Activated CD4-positive, alpha-beta T cell treated with anti-CD3 and anti-CD28 coated beads, Interleukin-2, amount 10 ng/mL, durations not matched to agents 7 days and 5 days (primary cell): ENCODE measurements at regions not wholly inside any gene's neighbourhood (a gene's known extent, or its start where the extent isn't known, plus 50 kb on each side); places are given as distances from the start of the nearest gene placed in this dataset.
"Not testable (repeated sequence)": the region's sequence is repeated elsewhere in the genome, so short reads cannot be mapped to it uniquely, and the experiment has no call there.

ENCODE experiments used
- CTCF ChIA-PET: fragments of 350-600 bp; sonication (Branson Sonifier 250); formaldehyde crosslinking; loops from one replicate; lab custom pipeline; 2021; ENCODE audit warnings: antibody characterized with exemption; lab: Charles Lee
- POLR2A ChIA-PET: fragments of 350-600 bp; sonication (Branson Sonifier 250); formaldehyde crosslinking; loops from one replicate; lab custom pipeline; 2021; ENCODE audit warnings: antibody characterized with exemption; lab: Charles Lee
- DNase-seq: peaks from one replicate; pipeline ENCODE4 v3.0.0-alpha.2; 2020
- H3K27ac Mint-ChIP-seq: one replicate; pipeline ENCODE4 v1.8.0; 2021; ENCODE audit warnings: mild to moderate bottlenecking, moderate library complexity, mixed read lengths
- H3K27me3 Mint-ChIP-seq: one replicate; pipeline ENCODE4 v1.8.0; 2021; ENCODE audit warnings: mixed read lengths
- H3K36me3 Mint-ChIP-seq: one replicate; pipeline ENCODE4 v1.8.0; 2021; ENCODE audit warnings: low read depth, mixed read lengths
- H3K4me1 Mint-ChIP-seq: one replicate; pipeline ENCODE4 v1.8.0; 2021; ENCODE audit warnings: mixed read lengths
- H3K4me3 Mint-ChIP-seq: one replicate; pipeline ENCODE4 v1.8.0; 2021; ENCODE audit warnings: mild to moderate bottlenecking, moderate library complexity, mixed read lengths
- H3K9me3 Mint-ChIP-seq: one replicate; pipeline ENCODE4 v1.8.0; 2021; ENCODE audit warnings: mixed read lengths

GRCh38 chr16:60363566-60363965 lies 1629.5 kb upstream of the GOT2 start:
- Mint-ChIP-seq H3K9me3 (no peaks in the 10 kb centered on the region), H3K4me3 (no peak overlapping the region), H3K27me3 (no peaks in the 10 kb centered on the region), H3K27ac (no peak overlapping the region), H3K36me3 (no peaks in the 10 kb centered on the region), H3K4me1 (no peaks in the 10 kb centered on the region)
- DNase-seq: no peak
- POLR2A ChIA-PET: no interaction called here
- CTCF ChIA-PET: no interaction called here

- H3K27ac Mint-ChIP-seq, H3K36me3 Mint-ChIP-seq, CTCF ChIA-PET, H3K9me3 Mint-ChIP-seq, H3K4me3 Mint-ChIP-seq, H3K27me3 Mint-ChIP-seq, H3K4me1 Mint-ChIP-seq, POLR2A ChIA-PET, DNase-seq: not testable (repeated sequence)
Measured at GRCh38 chr16:60359866-60360265, 1625.8 kb upstream of the GOT2 start.

GRCh38 chr16:60359412-60359811 lies 1625.3 kb upstream of the GOT2 start:
- H3K4me3 Mint-ChIP-seq, H3K27ac Mint-ChIP-seq, DNase-seq, H3K4me1 Mint-ChIP-seq, H3K36me3 Mint-ChIP-seq, H3K27me3 Mint-ChIP-seq, CTCF ChIA-PET, POLR2A ChIA-PET, H3K9me3 Mint-ChIP-seq: not testable (repeated sequence)

DNA sequence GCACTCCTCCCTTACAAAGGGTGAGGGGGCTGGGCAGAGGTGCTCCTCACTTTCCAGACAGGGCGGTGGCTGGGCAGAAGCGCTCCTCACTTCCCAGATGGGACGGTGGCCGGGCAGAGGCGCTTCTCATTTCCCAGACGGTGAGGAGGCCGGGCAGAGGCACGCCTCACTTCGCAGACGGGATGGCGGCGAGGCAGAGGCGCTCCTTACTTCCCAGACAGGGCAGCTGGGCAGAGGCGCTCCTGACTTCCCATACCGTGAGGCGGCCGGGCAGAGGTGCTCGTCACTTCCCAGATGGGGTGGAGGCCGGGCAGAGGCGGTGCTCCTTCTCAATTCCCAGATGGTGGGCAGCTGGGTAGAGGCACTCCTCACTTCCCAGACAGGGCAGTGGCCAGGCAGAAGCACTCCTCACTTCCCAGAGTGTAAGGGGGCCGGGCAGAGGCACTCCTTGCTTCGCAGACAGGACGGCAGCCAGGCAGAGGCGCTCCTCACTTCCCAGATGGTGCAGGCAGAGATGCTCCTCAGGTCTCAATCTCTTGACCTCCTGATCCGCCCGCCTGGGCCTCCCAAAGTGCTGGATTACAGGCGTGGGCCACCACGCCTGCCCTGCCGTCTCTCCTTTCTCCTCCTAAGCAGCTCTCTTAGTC lies 1623.9 kb upstream of the GOT2 start:
- H3K27ac Mint-ChIP-seq, CTCF ChIA-PET, H3K27me3 Mint-ChIP-seq, H3K4me3 Mint-ChIP-seq, H3K9me3 Mint-ChIP-seq, POLR2A ChIA-PET, H3K36me3 Mint-ChIP-seq, H3K4me1 Mint-ChIP-seq, DNase-seq: not testable (repeated sequence)

DNA sequence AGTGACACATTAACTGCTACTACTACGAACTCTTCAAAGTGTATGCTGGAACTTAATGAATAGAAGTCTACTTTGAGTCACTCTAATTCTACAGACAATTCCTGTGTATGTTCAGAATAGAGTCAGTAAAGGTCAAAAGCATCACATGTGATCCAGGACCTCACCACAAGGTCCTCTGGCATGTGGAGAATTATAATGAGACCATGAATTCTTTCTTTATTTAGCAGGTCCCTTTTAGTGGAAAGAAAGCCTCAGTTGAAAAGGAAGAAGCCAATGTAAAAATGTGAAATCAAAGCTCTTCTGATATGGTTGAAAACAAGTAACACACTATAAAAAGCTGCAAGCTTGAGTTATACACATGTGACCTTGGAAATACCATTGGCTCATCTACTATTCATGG lies 1612.1 kb upstream of the GOT2 start:
- ChIA-PET CTCF (no interaction called here), POLR2A (no interaction called here)
- no peaks in the 10 kb centered on the region for H3K36me3 Mint-ChIP-seq
- H3K4me3 Mint-ChIP-seq: no peak overlapping the region
- no peaks in the 10 kb centered on the region for H3K27me3 Mint-ChIP-seq
- H3K27ac Mint-ChIP-seq: no peak overlapping the region
- peaks cover 8% of the 10 kb centered on the region for H3K9me3 Mint-ChIP-seq
- no peaks in the 10 kb centered on the region for H3K4me1 Mint-ChIP-seq
- no peak for DNase-seq

DNA sequence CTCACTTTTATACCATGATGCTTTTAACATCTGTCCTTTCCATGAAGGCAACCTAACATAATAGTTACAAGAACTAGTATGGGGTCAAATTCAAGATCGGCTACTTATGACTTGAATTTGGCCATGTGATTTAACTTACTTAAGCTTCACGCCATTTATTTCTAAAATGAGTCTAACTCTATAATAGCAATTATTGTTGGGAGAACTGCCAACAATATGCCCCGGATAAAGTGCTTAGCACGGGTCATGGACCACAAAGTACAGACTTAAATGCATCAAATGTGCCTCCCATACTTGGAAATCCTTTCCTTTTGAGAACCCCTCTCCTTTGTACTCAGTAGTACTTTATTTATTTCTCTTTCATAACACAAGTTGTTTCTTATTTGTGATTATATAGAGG lies 1603.6 kb upstream of the GOT2 start:
- CTCF ChIA-PET: no interaction called here

DNA sequence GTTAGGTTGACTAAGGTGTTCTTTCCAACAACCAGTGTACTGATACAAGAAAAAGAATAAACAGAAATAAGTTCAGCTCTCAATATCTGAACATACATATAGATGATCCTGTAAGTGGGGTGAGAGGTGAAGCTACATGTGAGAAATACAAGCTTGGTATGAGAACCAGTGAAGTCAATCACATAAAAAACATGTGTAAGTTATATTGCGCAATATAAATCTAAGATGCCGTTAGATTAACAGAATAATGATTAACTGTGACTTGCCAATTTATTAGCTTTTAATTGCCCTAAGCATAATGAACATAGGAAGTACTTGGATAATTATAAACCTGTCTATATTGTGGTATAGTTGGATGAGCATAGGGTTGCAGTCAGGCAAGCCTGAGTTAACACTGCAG lies 1597.1 kb upstream of the GOT2 start:
- no peak for DNase-seq
- CTCF ChIA-PET: no interaction called here
- peaks cover 20% of the 10 kb centered on the region for H3K9me3 Mint-ChIP-seq
- H3K4me1 Mint-ChIP-seq: no peaks in the 10 kb centered on the region
- no peak overlapping the region for H3K27ac Mint-ChIP-seq
- no peak overlapping the region for H3K4me3 Mint-ChIP-seq
- H3K27me3 Mint-ChIP-seq: no peaks in the 10 kb centered on the region
- H3K36me3 Mint-ChIP-seq: no peaks in the 10 kb centered on the region
- POLR2A ChIA-PET: no interaction called here

More for the DNA sequence above, 1603.6 kb upstream of the GOT2 start:
- Mint-ChIP-seq H3K9me3 (peaks cover 14% of the 10 kb centered on the region), H3K4me3 (no peak overlapping the region), H3K27me3 (no peaks in the 10 kb centered on the region), H3K27ac (no peak overlapping the region), H3K36me3 (no peaks in the 10 kb centered on the region), H3K4me1 (no peaks in the 10 kb centered on the region)
- DNase-seq: no peak
- POLR2A ChIA-PET: no interaction called here

GRCh38 chr16:60329108-60329507 lies 1595.0 kb upstream of the GOT2 start:
- Mint-ChIP-seq H3K27ac (no peak overlapping the region), H3K4me1 (no peaks in the 10 kb centered on the region), H3K36me3 (no peaks in the 10 kb centered on the region), H3K27me3 (no peaks in the 10 kb centered on the region), H3K4me3 (no peak overlapping the region), H3K9me3 (peaks cover 13% of the 10 kb centered on the region)
- ChIA-PET POLR2A (no interaction called here), CTCF (no interaction called here)
- no peak for DNase-seq

- ChIA-PET POLR2A (no interaction called here), CTCF (no interaction called here)
- Mint-ChIP-seq H3K36me3 (no peaks in the 10 kb centered on the region), H3K4me3 (no peak overlapping the region), H3K27ac (no peak overlapping the region), H3K27me3 (no peaks in the 10 kb centered on the region), H3K9me3 (peaks cover 13% of the 10 kb centered on the region), H3K4me1 (no peaks in the 10 kb centered on the region)
- DNase-seq: no peak
Measured at GRCh38 chr16:60328152-60328551, 1594.0 kb upstream of the GOT2 start.

DNA sequence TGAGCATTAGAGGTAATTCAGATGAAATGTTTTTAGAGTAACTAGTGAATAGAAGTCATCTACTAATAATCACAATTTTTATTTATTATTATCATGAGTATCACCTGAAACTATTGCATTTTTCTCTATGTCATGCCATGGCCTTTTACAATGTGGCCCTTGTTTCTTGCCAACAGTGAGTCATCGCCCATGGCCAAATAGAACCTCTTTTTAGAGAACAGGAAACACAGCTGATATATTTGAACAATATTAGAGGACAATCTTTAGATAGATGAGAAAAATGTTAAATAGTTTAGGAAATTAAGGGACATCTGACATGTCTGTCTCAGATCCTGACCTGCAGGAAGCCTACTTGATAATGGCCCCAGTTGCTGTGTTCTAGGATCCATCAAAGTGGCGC lies 1584.4 kb upstream of the GOT2 start:
- no peaks in the 10 kb centered on the region for H3K36me3 Mint-ChIP-seq
- peaks cover 13% of the 10 kb centered on the region for H3K9me3 Mint-ChIP-seq
- no peak overlapping the region for H3K27ac Mint-ChIP-seq
- CTCF ChIA-PET: no interaction called here
- no peak for DNase-seq
- POLR2A ChIA-PET: no interaction called here
- no peaks in the 10 kb centered on the region for H3K27me3 Mint-ChIP-seq
- H3K4me3 Mint-ChIP-seq: no peak overlapping the region
- H3K4me1 Mint-ChIP-seq: no peaks in the 10 kb centered on the region

- DNase-seq: no peak
- no peaks in the 10 kb centered on the region for H3K36me3 Mint-ChIP-seq
- no peaks in the 10 kb centered on the region for H3K27me3 Mint-ChIP-seq
- no peaks in the 10 kb centered on the region for H3K4me1 Mint-ChIP-seq
- ChIA-PET POLR2A (interaction anchor here (0.6 kb wide), 1 partner anchor 242 kb away, joined by 4 read pairs; no protein-coding TSS in a partner anchor), CTCF (no interaction called here)
- H3K9me3 Mint-ChIP-seq: peaks cover 8% of the 10 kb centered on the region
- no peak overlapping the region for H3K27ac Mint-ChIP-seq
- no peak overlapping the region for H3K4me3 Mint-ChIP-seq
Measured at GRCh38 chr16:60310846-60311445, 1576.8 kb upstream of the GOT2 start.

DNA sequence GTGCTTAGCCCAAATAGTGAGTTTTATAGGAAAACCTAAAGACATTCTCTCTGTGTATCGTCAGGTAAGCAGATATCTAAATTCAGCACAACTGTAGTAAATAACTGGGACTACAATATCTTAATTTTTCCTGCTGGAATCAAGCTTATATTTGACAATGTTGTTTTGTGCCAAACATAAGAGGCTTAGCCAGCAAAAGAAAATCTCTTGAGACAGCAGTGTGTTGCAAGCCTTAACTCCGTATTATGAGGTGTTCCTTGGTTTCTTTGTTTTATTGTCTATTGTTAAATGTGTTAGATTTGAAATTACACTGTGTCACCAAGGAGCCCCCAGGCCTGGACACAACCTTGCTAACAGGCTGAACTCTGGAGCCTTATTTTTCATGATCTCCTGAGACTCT lies 1570.6 kb upstream of the GOT2 start:
- ChIA-PET CTCF (no interaction called here), POLR2A (no interaction called here)
- Mint-ChIP-seq H3K27ac (no peak overlapping the region), H3K36me3 (no peaks in the 10 kb centered on the region), H3K4me1 (no peaks in the 10 kb centered on the region), H3K9me3 (peaks cover 10% of the 10 kb centered on the region), H3K27me3 (no peaks in the 10 kb centered on the region), H3K4me3 (no peak overlapping the region)
- DNase-seq: no peak

- H3K27me3 Mint-ChIP-seq: no peaks in the 10 kb centered on the region
- H3K4me1 Mint-ChIP-seq: no peaks in the 10 kb centered on the region
- peaks cover 10% of the 10 kb centered on the region for H3K9me3 Mint-ChIP-seq
- no peak overlapping the region for H3K27ac Mint-ChIP-seq
- CTCF ChIA-PET: no interaction called here
- POLR2A ChIA-PET: no interaction called here
- DNase-seq: no peak
- no peaks in the 10 kb centered on the region for H3K36me3 Mint-ChIP-seq
- no peak overlapping the region for H3K4me3 Mint-ChIP-seq
Measured at GRCh38 chr16:60304066-60304465, 1570.0 kb upstream of the GOT2 start.

DNA sequence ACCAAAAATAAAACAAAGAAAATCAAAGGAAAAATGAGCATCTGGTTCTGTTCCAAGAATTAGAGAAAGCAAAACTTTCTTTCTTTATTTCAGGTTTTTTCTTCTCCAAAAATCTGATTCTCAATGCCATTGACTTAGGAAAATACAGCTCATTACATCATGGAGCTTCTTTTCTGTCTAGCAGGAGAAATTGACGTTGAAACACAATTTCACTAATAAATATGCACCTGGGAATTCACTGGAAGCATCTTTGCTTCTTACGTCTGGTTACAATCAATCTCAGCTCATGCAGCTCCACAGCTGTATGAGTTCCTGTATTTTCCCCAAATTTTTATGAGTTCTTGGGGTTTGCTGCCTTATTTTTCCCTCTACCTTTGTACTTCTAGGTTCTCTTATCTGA lies 1568.6 kb upstream of the GOT2 start:
- H3K27me3 Mint-ChIP-seq: no peaks in the 10 kb centered on the region
- peaks cover 10% of the 10 kb centered on the region for H3K9me3 Mint-ChIP-seq
- H3K4me3 Mint-ChIP-seq: no peak overlapping the region
- ChIA-PET CTCF (no interaction called here), POLR2A (no interaction called here)
- H3K36me3 Mint-ChIP-seq: no peaks in the 10 kb centered on the region
- DNase-seq: no peak
- H3K4me1 Mint-ChIP-seq: no peaks in the 10 kb centered on the region
- no peak overlapping the region for H3K27ac Mint-ChIP-seq
